Loucy (cell line): ENCODE measurements at regions not wholly inside any gene's neighbourhood (a gene's known extent, or its start where the extent isn't known, plus 50 kb on each side); places are given as distances from the start of the nearest gene placed in this dataset.

Experiments used
- CTCF ChIP-seq: fragments of 200-600 bp; sonication (generic); conservative IDR thresholded peaks from 2 replicates; pipeline ENCODE4 v1.5.1; 2014; ENCODE audit warnings: mild to moderate bottlenecking, antibody characterized with exemption, low read length
- EZH2phosphoT487 ChIP-seq: fragments of 200-600 bp; IDR thresholded peaks from 2 replicates; pipeline ENCODE4 v1.6.1; 2018; ENCODE audit warnings: antibody characterized with exemption, mild to moderate bottlenecking, moderate library complexity, borderline replicate concordance

GRCh38 chr12:24574538-24574937 lies 374.4 kb downstream of the BCAT1 start:
- TF ChIP-seq CTCF (no peak), EZH2phosphoT487 (no peak)
